A673 (cell line): ENCODE measurements at regions not wholly inside any gene's neighbourhood (a gene's known extent, or its start where the extent isn't known, plus 50 kb on each side); places are given as distances from the start of the nearest gene placed in this dataset.

Experiments used
- EZH2 ChIP-seq: fragments of 200-600 bp; sonication (generic); IDR thresholded peaks from 2 replicates; pipeline ENCODE4 v1.6.1; 2017; ENCODE audit warnings: borderline replicate concordance, low read depth, mild to moderate bottlenecking, mixed read lengths, antibody characterized with exemption, low read length; ENCODE audit not compliant: poor library complexity, severe bottlenecking
- TF ChIP-seq, protein P1 (sequence below): fragments of 300-800, 200-600 bp; sonication (generic); conservative IDR thresholded peaks from 2 replicates; pipeline ENCODE4 v1.5.1; 2017; ENCODE audit warnings: low read depth, mild to moderate bottlenecking, antibody characterized with exemption, low read length, moderate library complexity, mixed read lengths

DNA sequence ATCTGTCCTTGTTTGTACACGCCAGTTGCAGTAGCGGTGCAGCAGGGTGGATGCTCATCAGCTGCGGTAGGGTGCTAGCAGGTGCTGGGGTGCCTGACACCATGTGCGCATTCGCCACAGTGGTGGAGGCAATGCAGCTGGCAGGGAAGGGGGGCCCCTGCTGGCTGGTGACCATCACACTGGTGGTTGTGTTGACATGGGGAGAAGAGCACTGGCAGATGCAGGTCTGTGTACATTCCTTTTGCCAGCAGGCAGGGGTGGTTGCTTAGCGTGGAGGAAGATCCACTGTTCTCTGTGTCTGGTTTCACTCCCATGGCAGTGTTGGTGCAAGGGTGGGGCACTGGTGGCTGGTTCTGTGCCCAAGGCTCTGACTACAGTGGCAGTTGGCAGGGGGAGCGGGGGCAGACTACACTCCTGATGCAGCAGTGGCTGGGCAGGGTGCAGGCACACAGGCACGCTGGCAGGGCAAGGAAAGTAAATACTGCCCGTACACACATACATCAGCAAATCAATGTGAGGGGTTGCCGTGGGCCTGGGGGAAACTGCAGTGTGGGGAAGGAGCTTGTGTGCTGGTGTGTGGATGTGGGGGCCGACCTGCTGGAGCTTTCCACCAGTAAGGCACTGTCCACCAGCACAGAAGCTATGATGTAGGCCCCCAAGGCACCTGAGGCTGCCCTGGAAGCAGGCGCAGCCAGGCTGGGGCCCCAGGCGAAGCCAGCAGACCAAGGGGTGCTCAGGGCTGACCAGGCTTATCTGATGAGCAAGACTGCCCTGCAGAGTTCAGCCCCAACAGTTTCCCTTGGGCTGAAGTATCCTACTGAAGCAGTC, 87.2 kb upstream of the UNC5B start:
- TF ChIP-seq, protein P1, sequence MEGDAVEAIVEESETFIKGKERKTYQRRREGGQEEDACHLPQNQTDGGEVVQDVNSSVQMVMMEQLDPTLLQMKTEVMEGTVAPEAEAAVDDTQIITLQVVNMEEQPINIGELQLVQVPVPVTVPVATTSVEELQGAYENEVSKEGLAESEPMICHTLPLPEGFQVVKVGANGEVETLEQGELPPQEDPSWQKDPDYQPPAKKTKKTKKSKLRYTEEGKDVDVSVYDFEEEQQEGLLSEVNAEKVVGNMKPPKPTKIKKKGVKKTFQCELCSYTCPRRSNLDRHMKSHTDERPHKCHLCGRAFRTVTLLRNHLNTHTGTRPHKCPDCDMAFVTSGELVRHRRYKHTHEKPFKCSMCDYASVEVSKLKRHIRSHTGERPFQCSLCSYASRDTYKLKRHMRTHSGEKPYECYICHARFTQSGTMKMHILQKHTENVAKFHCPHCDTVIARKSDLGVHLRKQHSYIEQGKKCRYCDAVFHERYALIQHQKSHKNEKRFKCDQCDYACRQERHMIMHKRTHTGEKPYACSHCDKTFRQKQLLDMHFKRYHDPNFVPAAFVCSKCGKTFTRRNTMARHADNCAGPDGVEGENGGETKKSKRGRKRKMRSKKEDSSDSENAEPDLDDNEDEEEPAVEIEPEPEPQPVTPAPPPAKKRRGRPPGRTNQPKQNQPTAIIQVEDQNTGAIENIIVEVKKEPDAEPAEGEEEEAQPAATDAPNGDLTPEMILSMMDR = no peak
- TF ChIP-seq EZH2 = no peak
